ENCODE measurements at regions not wholly inside any gene's neighbourhood (a gene's known extent, or its start where the extent isn't known, plus 50 kb on each side); places are given as distances from the start of the nearest gene placed in this dataset.

GRCh38 chr17:63094631-63095030 lies 128.6 kb downstream of the TANC2 start:
- TF ChIP-seq, protein P1, sequence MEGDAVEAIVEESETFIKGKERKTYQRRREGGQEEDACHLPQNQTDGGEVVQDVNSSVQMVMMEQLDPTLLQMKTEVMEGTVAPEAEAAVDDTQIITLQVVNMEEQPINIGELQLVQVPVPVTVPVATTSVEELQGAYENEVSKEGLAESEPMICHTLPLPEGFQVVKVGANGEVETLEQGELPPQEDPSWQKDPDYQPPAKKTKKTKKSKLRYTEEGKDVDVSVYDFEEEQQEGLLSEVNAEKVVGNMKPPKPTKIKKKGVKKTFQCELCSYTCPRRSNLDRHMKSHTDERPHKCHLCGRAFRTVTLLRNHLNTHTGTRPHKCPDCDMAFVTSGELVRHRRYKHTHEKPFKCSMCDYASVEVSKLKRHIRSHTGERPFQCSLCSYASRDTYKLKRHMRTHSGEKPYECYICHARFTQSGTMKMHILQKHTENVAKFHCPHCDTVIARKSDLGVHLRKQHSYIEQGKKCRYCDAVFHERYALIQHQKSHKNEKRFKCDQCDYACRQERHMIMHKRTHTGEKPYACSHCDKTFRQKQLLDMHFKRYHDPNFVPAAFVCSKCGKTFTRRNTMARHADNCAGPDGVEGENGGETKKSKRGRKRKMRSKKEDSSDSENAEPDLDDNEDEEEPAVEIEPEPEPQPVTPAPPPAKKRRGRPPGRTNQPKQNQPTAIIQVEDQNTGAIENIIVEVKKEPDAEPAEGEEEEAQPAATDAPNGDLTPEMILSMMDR (IDR thresholded peaks at IDR 0.05; ENCODE audit: unreplicated experiment): no peak
- no peaks in the 10 kb centered on the region for H3K27me3 Mint-ChIP-seq
- no peaks in the 10 kb centered on the region for H3K36me3 Mint-ChIP-seq (ENCODE audit: insufficient read depth)
- no peak overlapping the region for H3K4me3 Mint-ChIP-seq (ENCODE audit: low read depth)
- no peak for DNase-seq (ENCODE audit: low spot score, unreplicated experiment)
- peaks cover 3% of the 10 kb centered on the region for H3K4me1 Mint-ChIP-seq (ENCODE audit: low read depth)
- no peak overlapping the region for H3K27ac Mint-ChIP-seq
- H3K9me3 Mint-ChIP-seq (ENCODE audit: low read depth): peaks cover 3% of the 10 kb centered on the region

- H3K27me3 Mint-ChIP-seq: no peaks in the 10 kb centered on the region
- H3K4me1 Mint-ChIP-seq (ENCODE audit: low read depth): peaks cover 3% of the 10 kb centered on the region
- H3K9me3 Mint-ChIP-seq (ENCODE audit: low read depth): peaks cover 3% of the 10 kb centered on the region
- H3K4me3 Mint-ChIP-seq (ENCODE audit: low read depth): no peak overlapping the region
- no peaks in the 10 kb centered on the region for H3K36me3 Mint-ChIP-seq (ENCODE audit: insufficient read depth)
- no peak overlapping the region for H3K27ac Mint-ChIP-seq
- no peak for DNase-seq (ENCODE audit: low spot score, unreplicated experiment)
- TF ChIP-seq, protein P1 (IDR thresholded peaks at IDR 0.05; ENCODE audit: unreplicated experiment): no peak
Measured at GRCh38 chr17:63095459-63095858, 129.4 kb downstream of the TANC2 start.

DNA sequence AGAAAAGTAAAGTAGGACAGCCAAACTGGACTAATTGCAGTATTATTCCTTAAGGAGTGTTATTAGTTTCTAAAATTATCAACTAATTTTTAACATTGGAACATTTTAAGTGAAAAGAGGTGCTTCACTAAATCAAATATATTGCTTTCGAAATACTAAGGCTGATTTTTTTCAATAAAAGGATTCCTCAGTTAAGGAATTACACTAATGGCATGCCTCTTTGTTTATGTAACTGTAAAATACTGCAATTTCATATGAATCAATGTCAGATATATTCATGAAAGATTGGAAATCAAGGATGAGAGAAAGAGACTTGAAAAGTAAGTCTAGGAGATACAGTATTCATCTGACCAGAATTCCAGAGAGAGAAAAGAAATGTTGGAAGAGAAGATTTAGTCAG lies 129.8 kb downstream of the TANC2 start:
- Mint-ChIP-seq H3K36me3 (ENCODE audit: insufficient read depth) (no peaks in the 10 kb centered on the region), H3K4me3 (ENCODE audit: low read depth) (no peak overlapping the region), H3K9me3 (ENCODE audit: low read depth) (peaks cover 3% of the 10 kb centered on the region), H3K27me3 (no peaks in the 10 kb centered on the region), H3K27ac (no peak overlapping the region), H3K4me1 (ENCODE audit: low read depth) (peaks cover 3% of the 10 kb centered on the region)
- no peak for DNase-seq (ENCODE audit: low spot score, unreplicated experiment)
- TF ChIP-seq, protein P1 (IDR thresholded peaks at IDR 0.05; ENCODE audit: unreplicated experiment): no peak

GRCh38 chr17:63096426-63096825 lies 130.4 kb downstream of the TANC2 start:
- H3K4me3 Mint-ChIP-seq (ENCODE audit: low read depth): no peak overlapping the region
- peaks cover 3% of the 10 kb centered on the region for H3K9me3 Mint-ChIP-seq (ENCODE audit: low read depth)
- H3K27me3 Mint-ChIP-seq: no peaks in the 10 kb centered on the region
- no peaks in the 10 kb centered on the region for H3K36me3 Mint-ChIP-seq (ENCODE audit: insufficient read depth)
- peaks cover 3% of the 10 kb centered on the region for H3K4me1 Mint-ChIP-seq (ENCODE audit: low read depth)
- H3K27ac Mint-ChIP-seq: no peak overlapping the region
- TF ChIP-seq, protein P1 (IDR thresholded peaks at IDR 0.05; ENCODE audit: unreplicated experiment): no peak
- no peak for DNase-seq (ENCODE audit: low spot score, unreplicated experiment)

GRCh38 chr17:63099425-63099824 lies 133.4 kb downstream of the TANC2 start:
- TF ChIP-seq, protein P1 (IDR thresholded peaks at IDR 0.05; ENCODE audit: unreplicated experiment): no peak
- Mint-ChIP-seq H3K36me3 (ENCODE audit: insufficient read depth) (no peaks in the 10 kb centered on the region), H3K27ac (no peak overlapping the region), H3K4me1 (ENCODE audit: low read depth) (peaks cover 3% of the 10 kb centered on the region), H3K27me3 (no peaks in the 10 kb centered on the region), H3K9me3 (ENCODE audit: low read depth) (no peaks in the 10 kb centered on the region), H3K4me3 (ENCODE audit: low read depth) (no peak overlapping the region)
- DNase-seq (ENCODE audit: low spot score, unreplicated experiment): no peak
